ENCODE measurements at regions not wholly inside any gene's neighbourhood (a gene's known extent, or its start where the extent isn't known, plus 50 kb on each side); places are given as distances from the start of the nearest gene placed in this dataset.

DNA sequence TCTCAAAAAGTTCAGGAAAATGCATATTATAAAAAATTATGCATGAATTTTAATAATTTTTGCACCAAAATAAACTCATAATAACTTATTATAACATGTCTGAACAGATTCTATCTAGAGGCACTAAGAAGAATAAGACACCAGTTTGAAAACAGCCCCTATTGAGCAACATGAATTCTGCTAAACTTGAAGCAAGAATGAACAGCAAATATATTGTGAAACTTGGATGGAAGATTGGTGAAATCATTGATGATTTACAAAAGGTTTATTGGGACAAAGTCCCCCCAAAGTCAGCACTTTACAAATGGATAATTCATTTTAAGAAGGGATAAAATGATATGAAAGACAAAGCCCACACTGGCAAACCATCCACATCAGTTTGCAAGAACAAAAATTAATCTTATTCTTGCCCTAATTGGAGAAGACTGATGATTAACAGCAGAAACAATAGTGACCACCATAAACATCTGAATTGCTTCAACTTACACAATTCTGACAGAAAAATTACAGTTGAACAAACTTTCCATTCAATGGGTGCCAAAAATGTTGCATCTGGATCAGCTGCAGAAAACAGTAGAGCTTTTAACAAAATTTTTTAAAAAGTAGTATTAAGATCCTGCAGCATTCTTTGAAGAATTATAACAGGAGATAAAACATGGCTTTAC is 257.5 kb upstream of the FAT3 start:
- no peak for TF ChIP-seq CTCF (IDR thresholded peaks at IDR 0.05)

DNA sequence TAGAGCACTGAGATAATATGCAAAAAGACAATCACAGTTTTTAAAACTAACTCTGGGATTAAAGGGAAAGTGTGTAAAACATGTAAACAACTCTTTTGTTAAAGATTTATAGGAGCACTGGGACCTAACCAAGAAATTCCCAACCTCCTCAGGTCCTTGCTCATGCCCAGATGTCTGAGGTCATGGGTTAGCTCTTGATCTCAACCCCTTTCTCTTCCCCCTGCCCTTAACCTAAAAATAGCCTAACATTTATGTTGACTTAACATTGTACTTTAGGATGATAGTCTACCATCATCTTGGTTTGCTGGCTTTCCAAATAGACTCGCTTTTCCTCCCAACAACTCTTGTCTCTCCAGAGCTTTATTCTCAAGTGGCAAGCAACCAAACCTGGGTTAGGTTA is 258.2 kb upstream of the FAT3 start:
- TF ChIP-seq CTCF (IDR thresholded peaks at IDR 0.05) = no peak

DNA sequence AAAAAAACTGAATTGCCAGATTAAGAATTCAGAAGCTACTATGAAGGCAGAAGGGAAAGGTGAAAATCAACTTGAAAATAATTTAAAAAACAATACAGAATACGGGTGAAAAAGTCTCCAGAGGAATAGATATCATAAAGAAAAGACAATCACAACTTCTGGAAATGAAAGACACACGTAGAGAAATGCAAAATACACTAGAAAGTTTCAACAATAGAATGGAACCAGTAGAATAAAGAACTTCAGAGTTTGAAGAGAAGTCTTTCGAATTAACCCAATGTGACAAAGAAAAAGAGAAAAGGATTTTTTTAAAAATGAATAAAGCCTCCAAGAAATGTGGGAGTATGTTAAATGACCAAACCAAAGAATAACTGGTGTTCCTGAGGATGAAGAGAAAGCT is 263.8 kb upstream of the FAT3 start:
- no peak for TF ChIP-seq CTCF (IDR thresholded peaks at IDR 0.05)

- no peak for TF ChIP-seq CTCF (IDR thresholded peaks at IDR 0.05)
Measured at GRCh38 chr11:91959411-91959810, 265.2 kb upstream of the FAT3 start.

DNA sequence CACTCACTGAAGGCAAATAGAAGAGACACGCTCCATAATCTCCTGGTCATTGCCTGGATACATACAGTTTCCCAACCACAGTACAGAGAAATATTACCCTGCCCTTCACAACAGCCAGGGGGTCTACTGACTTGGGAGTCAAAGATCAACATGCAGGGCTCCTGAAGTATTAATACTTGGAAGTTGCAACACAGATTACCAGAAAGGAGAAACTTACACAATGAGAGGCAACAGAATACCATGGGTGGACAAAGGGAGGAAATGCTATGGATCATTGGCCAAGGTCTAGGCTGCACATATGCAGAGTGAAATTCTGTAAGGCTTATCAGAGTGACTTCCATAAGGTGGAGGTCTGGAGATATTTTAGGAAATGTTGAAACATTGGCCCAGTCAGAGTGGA is 267.9 kb upstream of the FAT3 start:
- TF ChIP-seq CTCF (IDR thresholded peaks at IDR 0.05) = no peak

GRCh38 chr11:91955206-91955605 is 269.4 kb upstream of the FAT3 start:
- no peak for TF ChIP-seq CTCF (IDR thresholded peaks at IDR 0.05)

DNA sequence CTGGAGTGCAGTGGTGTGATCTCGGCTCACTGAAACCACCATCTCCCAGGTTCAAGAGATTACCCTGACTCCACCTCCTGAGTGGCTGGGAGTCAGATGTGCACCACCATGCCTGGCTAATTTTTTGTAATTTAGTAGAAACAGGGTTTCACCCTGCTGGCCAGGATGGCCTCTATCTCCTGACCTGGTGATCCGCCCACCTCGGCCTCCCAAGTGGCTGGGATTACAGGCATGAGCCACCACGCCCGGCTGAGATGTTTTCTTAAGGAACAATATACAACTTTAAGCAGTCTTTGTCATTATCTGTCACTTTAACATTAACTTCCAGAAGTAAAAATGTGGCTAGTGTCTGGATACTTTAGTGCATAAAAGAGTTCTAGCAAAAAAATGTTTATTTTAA is 272.6 kb upstream of the FAT3 start:
- TF ChIP-seq CTCF (IDR thresholded peaks at IDR 0.05) = no peak

Data from LNCAP (cell line).